ENCODE measurements at regions not wholly inside any gene's neighbourhood (a gene's known extent, or its start where the extent isn't known, plus 50 kb on each side); places are given as distances from the start of the nearest gene placed in this dataset.

DNA sequence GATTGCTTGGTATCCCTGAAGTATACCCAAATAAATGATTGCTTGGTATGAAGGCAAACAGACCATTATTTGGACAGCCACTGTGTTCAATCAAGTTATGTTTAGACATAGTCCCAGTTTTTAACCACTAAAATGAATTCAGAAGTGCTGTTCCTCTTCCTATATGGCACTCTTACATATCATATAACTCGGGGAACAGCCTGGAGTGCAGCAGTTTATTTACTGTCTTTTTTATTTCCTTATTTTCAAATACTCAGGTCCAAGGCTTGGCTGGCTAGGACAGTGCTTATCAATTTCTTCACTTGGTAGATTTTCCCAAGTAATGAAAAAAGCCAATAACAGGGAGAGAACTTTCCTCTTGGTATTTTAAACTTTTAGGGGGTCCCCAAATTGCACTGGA, 58.6 kb upstream of the CCDC112 start (continued):
- TF ChIP-seq, protein P1, sequence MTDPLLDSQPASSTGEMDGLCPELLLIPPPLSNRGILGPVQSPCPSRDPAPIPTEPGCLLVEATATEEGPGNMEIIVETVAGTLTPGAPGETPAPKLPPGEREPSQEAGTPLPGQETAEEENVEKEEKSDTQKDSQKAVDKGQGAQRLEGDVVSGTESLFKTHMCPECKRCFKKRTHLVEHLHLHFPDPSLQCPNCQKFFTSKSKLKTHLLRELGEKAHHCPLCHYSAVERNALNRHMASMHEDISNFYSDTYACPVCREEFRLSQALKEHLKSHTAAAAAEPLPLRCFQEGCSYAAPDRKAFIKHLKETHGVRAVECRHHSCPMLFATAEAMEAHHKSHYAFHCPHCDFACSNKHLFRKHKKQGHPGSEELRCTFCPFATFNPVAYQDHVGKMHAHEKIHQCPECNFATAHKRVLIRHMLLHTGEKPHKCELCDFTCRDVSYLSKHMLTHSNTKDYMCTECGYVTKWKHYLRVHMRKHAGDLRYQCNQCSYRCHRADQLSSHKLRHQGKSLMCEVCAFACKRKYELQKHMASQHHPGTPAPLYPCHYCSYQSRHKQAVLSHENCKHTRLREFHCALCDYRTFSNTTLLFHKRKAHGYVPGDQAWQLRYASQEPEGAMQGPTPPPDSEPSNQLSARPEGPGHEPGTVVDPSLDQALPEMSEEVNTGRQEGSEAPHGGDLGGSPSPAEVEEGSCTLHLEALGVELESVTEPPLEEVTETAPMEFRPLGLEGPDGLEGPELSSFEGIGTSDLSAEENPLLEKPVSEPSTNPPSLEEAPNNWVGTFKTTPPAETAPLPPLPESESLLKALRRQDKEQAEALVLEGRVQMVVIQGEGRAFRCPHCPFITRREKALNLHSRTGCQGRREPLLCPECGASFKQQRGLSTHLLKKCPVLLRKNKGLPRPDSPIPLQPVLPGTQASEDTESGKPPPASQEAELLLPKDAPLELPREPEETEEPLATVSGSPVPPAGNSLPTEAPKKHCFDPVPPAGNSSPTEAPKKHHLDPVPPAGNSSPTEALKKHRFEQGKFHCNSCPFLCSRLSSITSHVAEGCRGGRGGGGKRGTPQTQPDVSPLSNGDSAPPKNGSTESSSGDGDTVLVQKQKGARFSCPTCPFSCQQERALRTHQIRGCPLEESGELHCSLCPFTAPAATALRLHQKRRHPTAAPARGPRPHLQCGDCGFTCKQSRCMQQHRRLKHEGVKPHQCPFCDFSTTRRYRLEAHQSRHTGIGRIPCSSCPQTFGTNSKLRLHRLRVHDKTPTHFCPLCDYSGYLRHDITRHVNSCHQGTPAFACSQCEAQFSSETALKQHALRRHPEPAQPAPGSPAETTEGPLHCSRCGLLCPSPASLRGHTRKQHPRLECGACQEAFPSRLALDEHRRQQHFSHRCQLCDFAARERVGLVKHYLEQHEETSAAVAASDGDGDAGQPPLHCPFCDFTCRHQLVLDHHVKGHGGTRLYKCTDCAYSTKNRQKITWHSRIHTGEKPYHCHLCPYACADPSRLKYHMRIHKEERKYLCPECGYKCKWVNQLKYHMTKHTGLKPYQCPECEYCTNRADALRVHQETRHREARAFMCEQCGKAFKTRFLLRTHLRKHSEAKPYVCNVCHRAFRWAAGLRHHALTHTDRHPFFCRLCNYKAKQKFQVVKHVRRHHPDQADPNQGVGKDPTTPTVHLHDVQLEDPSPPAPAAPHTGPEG (CRISPR knock-in tag; IDR thresholded peaks at IDR 0.05), result no peak
- TF ChIP-seq, protein P2, sequence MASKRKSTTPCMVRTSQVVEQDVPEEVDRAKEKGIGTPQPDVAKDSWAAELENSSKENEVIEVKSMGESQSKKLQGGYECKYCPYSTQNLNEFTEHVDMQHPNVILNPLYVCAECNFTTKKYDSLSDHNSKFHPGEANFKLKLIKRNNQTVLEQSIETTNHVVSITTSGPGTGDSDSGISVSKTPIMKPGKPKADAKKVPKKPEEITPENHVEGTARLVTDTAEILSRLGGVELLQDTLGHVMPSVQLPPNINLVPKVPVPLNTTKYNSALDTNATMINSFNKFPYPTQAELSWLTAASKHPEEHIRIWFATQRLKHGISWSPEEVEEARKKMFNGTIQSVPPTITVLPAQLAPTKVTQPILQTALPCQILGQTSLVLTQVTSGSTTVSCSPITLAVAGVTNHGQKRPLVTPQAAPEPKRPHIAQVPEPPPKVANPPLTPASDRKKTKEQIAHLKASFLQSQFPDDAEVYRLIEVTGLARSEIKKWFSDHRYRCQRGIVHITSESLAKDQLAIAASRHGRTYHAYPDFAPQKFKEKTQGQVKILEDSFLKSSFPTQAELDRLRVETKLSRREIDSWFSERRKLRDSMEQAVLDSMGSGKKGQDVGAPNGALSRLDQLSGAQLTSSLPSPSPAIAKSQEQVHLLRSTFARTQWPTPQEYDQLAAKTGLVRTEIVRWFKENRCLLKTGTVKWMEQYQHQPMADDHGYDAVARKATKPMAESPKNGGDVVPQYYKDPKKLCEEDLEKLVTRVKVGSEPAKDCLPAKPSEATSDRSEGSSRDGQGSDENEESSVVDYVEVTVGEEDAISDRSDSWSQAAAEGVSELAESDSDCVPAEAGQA (IDR thresholded peaks at IDR 0.05; ENCODE audit: low read depth), result no peak
- TF ChIP-seq, protein P2 (CRISPR knock-in tag; IDR thresholded peaks at IDR 0.05; ENCODE audit: borderline replicate concordance), result no peak
- TF ChIP-seq, protein P3, sequence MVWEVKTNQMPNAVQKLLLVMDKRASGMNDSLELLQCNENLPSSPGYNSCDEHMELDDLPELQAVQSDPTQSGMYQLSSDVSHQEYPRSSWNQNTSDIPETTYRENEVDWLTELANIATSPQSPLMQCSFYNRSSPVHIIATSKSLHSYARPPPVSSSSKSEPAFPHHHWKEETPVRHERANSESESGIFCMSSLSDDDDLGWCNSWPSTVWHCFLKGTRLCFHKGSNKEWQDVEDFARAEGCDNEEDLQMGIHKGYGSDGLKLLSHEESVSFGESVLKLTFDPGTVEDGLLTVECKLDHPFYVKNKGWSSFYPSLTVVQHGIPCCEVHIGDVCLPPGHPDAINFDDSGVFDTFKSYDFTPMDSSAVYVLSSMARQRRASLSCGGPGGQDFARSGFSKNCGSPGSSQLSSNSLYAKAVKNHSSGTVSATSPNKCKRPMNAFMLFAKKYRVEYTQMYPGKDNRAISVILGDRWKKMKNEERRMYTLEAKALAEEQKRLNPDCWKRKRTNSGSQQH (CRISPR knock-in tag; IDR thresholded peaks at IDR 0.05; ENCODE audit: low read depth), result no peak
- TF ChIP-seq ARID2 (CRISPR knock-in tag; IDR thresholded peaks at IDR 0.05; ENCODE audit: borderline replicate concordance) (no peak), TFDP2 (CRISPR knock-in tag; IDR thresholded peaks at IDR 0.05) (no peak), ZNF567 (CRISPR knock-in tag; IDR thresholded peaks at IDR 0.05; ENCODE audit: borderline replicate concordance) (no peak), NFE2 (CRISPR knock-in tag; IDR thresholded peaks at IDR 0.05) (no peak), ZNF713 (CRISPR knock-in tag; IDR thresholded peaks at IDR 0.05) (no peak), BHLHE40 (IDR thresholded peaks at IDR 0.05; ENCODE audit: low read length) (no peak), AGO1 (IDR thresholded peaks at IDR 0.05; ENCODE audit: low read depth, low read length, poor library complexity, severe bottlenecking) (no peak), ELF4 (CRISPR knock-in tag; IDR thresholded peaks at IDR 0.05; ENCODE audit: borderline replicate concordance) (no peak)
